ENCODE measurements at regions not wholly inside any gene's neighbourhood (a gene's known extent, or its start where the extent isn't known, plus 50 kb on each side); places are given as distances from the start of the nearest gene placed in this dataset.

DNA sequence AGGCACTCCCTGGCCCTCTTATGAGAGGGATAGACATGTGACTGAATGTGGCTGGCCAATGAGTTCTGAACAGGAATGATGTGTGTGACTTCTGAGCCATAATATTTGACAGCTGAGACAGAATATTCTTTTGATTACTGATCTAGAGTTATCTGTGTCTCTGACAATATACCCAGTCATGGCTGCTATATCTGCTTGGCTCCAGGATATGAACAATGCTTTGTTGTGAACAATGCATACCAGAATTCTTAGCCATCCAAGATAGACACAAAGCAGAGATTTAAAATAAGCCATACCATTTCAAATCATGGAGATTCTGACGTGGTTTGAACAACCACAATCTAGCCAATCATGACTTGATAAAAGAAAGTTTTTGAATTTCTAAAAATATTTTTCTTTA lies 840.3 kb upstream of the SEMA6A start:
- no peak for DNase-seq (ENCODE audit: low spot score)
- in situ Hi-C loops (cut with MboI; ENCODE audit: low sequenced_read_pairs, unreplicated experiment): no loop called here
- TF ChIP-seq, protein P1, sequence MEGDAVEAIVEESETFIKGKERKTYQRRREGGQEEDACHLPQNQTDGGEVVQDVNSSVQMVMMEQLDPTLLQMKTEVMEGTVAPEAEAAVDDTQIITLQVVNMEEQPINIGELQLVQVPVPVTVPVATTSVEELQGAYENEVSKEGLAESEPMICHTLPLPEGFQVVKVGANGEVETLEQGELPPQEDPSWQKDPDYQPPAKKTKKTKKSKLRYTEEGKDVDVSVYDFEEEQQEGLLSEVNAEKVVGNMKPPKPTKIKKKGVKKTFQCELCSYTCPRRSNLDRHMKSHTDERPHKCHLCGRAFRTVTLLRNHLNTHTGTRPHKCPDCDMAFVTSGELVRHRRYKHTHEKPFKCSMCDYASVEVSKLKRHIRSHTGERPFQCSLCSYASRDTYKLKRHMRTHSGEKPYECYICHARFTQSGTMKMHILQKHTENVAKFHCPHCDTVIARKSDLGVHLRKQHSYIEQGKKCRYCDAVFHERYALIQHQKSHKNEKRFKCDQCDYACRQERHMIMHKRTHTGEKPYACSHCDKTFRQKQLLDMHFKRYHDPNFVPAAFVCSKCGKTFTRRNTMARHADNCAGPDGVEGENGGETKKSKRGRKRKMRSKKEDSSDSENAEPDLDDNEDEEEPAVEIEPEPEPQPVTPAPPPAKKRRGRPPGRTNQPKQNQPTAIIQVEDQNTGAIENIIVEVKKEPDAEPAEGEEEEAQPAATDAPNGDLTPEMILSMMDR (IDR thresholded peaks at IDR 0.05; ENCODE audit: borderline replicate concordance, control extremely low read depth, extremely low read depth, insufficient read depth, missing control alignments): no peak

DNA sequence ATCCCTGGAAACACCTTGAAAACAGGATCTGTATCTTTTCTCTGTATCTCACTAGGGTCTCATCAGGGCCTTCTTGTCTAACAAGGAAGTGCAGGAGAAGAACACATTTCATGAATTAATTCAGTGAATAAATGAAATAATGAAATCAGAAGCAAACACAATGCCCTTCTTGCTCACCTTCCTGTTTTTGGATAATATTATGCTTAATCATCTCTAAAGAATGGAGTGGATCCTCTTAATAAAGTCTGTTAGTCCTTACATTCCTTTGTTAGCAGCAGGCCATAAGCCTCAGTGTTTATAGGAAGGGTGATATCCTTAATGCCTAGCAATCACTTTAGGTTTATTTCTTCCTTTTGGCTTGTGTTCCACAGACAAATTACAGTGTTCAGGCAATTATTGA lies 837.1 kb upstream of the SEMA6A start:
- no peak for DNase-seq (ENCODE audit: low spot score)
- TF ChIP-seq, protein P1 (IDR thresholded peaks at IDR 0.05; ENCODE audit: borderline replicate concordance, control extremely low read depth, extremely low read depth, insufficient read depth, missing control alignments): no peak
- in situ Hi-C loops (cut with MboI; ENCODE audit: low sequenced_read_pairs, unreplicated experiment): no loop called here

DNA sequence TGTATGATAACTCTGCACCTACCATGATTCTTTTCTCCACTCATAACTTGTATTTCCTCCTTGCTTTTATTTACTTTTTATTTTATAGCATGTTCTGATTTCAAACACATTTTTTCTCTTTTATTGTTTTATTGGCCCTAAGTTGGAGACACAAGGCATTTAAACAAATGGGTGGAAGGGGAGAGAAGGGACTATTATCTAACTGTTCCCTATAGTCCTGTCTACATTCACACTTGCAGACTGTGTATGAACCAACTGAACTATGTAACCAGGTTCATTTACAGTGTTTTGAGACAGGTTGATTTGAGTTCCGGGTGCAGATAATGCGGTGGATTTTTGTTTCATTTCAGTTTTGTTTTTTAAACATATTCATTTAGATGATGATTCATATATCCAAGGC lies 830.6 kb upstream of the SEMA6A start:
- in situ Hi-C loops (cut with MboI; ENCODE audit: low sequenced_read_pairs, unreplicated experiment): no loop called here
- TF ChIP-seq, protein P1 (IDR thresholded peaks at IDR 0.05; ENCODE audit: borderline replicate concordance, control extremely low read depth, extremely low read depth, insufficient read depth, missing control alignments): no peak
- no peak for DNase-seq (ENCODE audit: low spot score)

DNA sequence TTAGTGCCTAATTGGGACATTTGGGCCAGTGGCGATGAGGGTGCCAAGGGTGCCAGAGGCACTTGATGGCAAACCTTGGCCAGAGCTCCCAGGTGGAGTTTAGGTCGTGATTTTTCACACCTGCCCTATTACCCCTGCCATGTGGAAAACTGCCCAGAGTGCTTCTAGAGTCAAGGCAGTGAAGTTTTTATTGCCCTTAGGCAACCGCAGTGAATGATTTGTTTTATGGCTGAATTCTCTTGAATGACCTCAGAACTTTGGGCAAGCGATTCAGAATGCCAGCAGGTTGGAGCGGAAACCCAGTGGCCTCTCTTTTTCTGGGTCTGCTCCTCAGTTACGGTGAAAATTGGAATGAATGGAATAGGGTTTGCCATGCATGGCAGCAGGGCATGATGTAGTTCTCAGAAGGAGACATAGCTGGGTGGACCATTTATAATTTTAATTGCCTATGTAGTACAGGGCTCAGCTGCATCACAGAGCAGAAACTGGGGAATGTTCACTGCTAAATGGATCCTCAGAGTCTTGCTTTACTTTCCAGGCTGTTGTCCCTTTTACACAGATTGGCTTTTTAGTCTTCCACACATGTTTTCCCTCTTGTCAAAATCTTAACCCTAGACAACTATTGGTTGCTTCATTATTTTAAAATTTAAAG lies 820.0 kb upstream of the SEMA6A start:
- in situ Hi-C loops (cut with MboI; ENCODE audit: low sequenced_read_pairs, unreplicated experiment): no loop called here
- DNase-seq (ENCODE audit: low spot score): no peak

DNA sequence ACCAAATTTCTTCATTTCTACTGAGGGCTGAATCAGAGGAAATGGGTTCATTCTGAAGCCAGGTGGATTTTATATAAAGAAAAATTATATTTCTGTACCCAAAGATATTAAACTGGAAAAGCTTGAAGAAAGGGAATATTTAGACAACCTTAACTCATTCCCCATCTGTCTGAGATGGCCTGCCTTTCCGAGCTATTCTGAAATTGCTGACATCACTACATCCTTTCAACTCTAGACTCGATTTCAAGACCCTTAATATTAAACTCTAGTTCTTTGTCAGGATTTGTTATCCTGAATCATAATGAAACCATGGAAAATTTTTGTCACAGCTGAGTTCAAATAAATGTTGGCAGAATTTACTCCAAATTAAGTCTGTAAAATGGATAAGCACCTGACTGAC lies 818.5 kb upstream of the SEMA6A start:
- DNase-seq (ENCODE audit: low spot score): no peak
- TF ChIP-seq, protein P1 (IDR thresholded peaks at IDR 0.05; ENCODE audit: borderline replicate concordance, control extremely low read depth, extremely low read depth, insufficient read depth, missing control alignments): no peak
- in situ Hi-C loops (cut with MboI; ENCODE audit: low sequenced_read_pairs, unreplicated experiment): no loop called here

More for the DNA sequence above, 820.0 kb upstream of the SEMA6A start:
- TF ChIP-seq, protein P1 (IDR thresholded peaks at IDR 0.05; ENCODE audit: borderline replicate concordance, control extremely low read depth, extremely low read depth, insufficient read depth, missing control alignments): no peak

DNA sequence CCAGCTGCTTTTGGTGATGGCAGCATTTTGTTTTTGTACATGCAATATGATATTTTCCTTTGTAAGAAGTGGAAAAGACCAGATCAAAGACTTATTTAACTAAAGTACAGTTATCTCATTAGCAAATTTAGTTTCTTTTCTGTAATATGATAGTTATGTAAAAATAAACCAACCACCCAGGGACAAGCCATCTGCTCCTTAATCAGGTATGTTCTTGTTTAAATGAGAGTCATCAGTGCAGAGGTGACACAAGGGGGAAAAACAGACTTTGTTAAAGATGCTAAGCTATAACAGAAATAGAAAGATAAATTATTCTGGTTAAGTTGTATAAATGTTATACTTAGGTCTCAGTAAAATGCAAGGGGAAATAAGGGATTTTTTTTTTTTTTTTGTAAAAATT lies 805.7 kb upstream of the SEMA6A start:
- in situ Hi-C loops (cut with MboI; ENCODE audit: low sequenced_read_pairs, unreplicated experiment): no loop called here
- TF ChIP-seq, protein P1 (IDR thresholded peaks at IDR 0.05; ENCODE audit: borderline replicate concordance, control extremely low read depth, extremely low read depth, insufficient read depth, missing control alignments): no peak
- DNase-seq (ENCODE audit: low spot score): no peak
